ENCODE measurements at regions not wholly inside any gene's neighbourhood (a gene's known extent, or its start where the extent isn't known, plus 50 kb on each side); places are given as distances from the start of the nearest gene placed in this dataset.
"Not testable (repeated sequence)": the region's sequence is repeated elsewhere in the genome, so short reads cannot be mapped to it uniquely, and the experiment has no call there.

DNA sequence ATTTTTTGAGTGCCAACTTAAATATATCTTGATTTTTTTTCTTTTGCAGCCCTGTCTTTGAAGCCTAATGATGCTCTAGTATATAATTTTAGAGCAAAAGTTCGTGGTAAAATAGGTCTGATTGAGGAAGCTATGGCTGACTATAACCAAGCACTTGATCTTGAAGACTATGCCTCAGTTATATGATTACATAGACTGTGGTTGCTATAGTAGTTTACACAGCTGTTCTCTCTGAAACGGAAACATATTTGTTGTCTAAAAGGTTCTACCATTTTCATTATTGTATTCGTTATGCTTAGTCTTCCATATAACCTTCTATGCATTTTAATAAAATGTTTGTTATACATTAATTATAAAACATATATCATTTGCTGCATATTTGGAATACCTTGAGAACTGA lies 246.7 kb downstream of the TTC6 start:
- no peak for DNase-seq (ENCODE audit: low spot score)

- no peak for DNase-seq (ENCODE audit: low spot score)
Measured at GRCh38 chr14:37843954-37844607, 248.7 kb downstream of the TTC6 start.

DNA sequence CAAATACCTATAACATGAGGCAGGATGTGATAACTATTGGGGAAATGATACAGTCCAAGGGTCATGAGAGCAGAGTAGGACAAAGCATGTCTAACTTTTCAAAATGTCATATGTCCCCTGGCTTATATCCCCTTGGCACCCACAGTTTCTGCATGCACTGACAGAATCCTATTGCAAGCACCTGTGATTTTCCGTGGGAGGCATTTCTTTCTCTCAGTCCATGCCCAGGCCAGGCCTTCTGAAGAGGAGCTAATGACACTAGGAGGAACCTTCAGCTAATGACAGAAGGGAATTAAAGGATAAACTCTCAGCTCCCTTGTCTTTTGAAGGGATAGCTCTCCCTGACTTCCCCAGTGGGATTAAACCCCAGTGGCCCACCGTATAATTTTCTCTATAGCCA lies 249.2 kb downstream of the TTC6 start:
- no peak for DNase-seq (ENCODE audit: low spot score)

- no peak for DNase-seq (ENCODE audit: low spot score)
Measured at GRCh38 chr14:37848985-37849621, 253.7 kb downstream of the TTC6 start.

GRCh38 chr14:37851054-37851453 lies 255.6 kb downstream of the TTC6 start:
- no peak for DNase-seq (ENCODE audit: low spot score)

DNA sequence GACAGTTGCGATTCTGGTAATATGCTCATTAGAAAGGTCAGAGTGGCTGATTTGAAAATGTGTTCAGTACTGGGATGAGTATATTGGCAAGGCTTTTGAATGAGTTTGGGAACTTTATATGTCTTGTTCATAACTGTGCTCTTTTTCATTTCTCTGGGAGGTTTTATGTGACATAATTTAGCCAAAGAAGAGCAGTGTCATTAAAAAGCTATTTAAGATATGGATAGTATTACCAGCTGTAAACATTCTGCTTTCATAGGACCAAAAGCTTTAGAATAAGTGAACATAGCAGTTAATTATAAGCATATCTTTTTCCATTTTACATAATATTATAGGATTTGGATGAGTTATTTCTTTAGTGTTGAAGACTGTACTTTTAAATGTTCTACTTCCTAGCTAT lies 260.4 kb downstream of the TTC6 start:
- no peak for DNase-seq (ENCODE audit: low spot score)

DNA sequence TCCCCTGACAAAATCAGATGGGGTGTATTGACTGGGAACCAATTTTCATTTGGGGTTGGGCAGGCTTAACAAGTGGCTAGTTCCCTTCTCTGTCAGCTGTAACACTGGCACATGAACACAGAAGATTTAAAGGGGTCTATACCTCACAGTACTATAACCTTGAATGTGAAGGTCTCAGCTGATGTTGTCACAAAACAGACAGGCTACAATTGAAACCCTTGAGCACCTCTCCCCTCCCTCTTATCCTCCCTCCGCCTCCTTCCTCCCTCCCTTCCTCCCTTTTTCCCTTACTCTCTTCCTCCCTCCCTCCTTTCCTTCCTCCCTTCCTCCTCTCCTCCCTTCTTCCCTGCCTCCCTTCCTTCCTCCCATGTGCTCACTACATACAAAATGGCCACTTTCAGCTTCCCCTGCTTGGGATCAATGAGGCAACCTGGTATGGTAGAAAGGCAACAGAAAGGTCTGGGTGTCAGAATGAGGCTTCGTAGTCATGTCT lies 262.4 kb downstream of the TTC6 start:
- no peak for DNase-seq (ENCODE audit: low spot score)

DNA sequence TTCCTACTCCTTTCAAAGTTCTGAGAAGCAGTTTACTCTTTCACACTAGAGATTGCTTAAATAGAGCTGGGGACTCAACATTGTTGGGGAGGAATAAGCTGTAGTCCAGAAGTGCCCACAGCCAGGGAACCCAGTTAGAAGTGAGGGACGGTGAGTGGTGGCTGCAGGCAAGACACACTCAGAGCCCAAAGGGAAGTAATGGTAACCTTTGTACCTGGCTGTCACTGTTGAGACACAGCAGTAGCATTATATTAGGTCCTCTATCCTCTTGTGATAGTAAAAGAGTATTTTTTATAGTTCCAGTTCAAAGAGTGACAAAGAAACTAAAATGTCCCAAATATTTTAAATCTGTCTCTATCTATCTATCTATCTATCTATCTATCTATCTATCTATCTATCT lies 263.3 kb downstream of the TTC6 start:
- DNase-seq (ENCODE audit: low spot score): no peak

DNA sequence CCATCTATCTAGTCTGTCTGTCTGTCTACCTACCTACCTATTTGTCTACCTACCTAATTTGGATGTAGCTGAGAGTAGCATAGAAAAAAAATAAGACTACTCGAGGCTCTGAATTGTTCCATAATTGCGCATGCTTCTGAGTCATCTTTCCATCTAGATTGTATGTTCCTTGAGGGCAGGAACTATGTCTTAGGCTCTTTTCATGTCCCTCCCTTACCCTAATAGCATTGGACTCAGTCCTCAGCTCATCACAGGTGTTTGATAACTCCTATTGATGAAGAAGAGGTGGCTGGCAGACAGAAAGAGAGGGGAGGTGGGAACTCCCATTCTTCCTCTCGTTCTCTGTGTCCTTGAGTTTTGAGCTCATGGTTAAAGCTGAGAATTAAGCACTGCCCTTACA lies 263.7 kb downstream of the TTC6 start:
- no peak for DNase-seq (ENCODE audit: low spot score)

- DNase-seq (ENCODE audit: low spot score): no peak
Measured at GRCh38 chr14:37862263-37862662, 266.8 kb downstream of the TTC6 start.

- DNase-seq (ENCODE audit: low spot score): no peak
Measured at GRCh38 chr14:37864128-37864527, 268.7 kb downstream of the TTC6 start.

- peak; percentile 8 for DNase-seq (ENCODE audit: low spot score)
Measured at GRCh38 chr14:37864861-37865718, 269.7 kb downstream of the TTC6 start.

GRCh38 chr14:37865719-37866549 lies 270.5 kb downstream of the TTC6 start:
- no peak for DNase-seq (ENCODE audit: low spot score)

- no peak for DNase-seq (ENCODE audit: low spot score)
Measured at GRCh38 chr14:37869633-37870032, 274.2 kb downstream of the TTC6 start.

DNA sequence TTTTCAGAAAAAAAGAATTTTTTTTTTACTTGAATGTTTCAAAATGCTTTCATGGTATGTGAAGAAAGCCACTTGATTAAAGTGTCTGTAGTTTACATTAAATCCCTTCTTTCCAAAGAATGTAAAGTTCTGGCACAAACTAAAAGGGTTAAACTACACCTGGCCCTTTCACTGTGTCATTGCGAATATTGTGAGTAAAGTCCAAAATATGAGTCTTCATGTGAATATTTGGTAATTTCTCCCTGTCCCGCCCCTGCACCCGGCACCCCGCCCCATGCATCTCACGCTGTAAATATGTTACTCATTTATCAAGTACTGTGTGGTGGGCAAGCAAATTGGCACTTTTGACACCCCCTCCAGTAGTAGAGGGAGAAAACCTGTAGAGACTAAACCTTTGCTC lies 274.7 kb downstream of the TTC6 start:
- no peak for DNase-seq (ENCODE audit: low spot score)

GRCh38 chr14:37870632-37871346 lies 275.4 kb downstream of the TTC6 start:
- no peak for DNase-seq (ENCODE audit: low spot score)

DNA sequence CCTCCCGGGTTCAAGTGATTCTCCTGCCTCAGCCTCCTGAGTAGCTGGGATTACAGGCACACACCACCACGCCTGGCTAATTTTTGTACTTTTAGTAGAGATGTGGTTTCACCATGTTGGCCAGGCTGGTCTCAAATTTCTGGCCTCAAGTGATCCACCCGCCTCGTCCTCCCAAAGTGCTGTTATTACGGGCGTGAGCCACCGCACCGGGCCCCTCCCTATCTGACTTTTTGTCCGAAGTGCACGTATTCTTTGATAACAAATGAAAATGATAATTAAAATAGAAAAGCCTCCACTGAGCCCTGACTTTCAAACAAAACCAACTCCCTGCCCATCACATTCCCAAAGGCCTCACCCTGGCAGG lies 278.6 kb downstream of the TTC6 start:
- DNase-seq (ENCODE audit: low spot score): not testable (repeated sequence)

DNA sequence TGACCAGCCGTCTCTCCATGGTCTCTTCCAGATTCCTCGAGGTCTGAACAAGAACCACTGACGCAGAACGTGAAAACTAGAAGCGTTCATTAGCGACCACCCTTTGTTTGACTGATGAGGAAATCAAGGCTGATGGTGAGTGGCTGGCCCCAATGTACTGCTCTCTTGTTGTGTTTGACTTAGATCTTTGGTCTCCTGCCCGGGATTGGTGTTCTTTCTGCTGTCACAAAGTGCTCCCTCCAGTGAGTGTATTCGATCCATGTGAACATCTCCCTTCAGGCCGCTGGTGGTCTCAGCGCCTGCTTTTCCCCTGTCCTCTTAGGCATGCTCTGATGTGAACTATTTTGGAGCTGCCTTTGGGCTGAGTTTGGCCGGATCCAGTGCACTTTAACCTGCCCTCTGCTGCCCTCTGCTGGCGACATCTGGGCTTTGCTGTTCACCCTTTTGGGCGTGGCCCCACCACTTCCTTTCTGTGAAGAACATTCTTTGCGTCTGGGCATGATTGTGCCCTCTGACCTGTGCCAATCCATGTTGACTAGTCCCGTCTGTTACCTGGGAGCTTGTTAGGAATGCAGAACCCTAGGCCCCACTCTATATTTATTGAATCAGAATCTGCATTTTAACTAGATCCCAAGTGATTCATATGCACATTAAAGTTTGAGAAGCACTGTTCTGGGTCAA lies 279.1 kb downstream of the TTC6 start:
- peak; percentile 49 for DNase-seq (ENCODE audit: low spot score)

GRCh38 chr14:37888234-37888633 lies 292.8 kb downstream of the TTC6 start:
- DNase-seq (ENCODE audit: low spot score): no peak

- DNase-seq (ENCODE audit: low spot score): no peak
Measured at GRCh38 chr14:37889087-37889486, 293.7 kb downstream of the TTC6 start.

DNA sequence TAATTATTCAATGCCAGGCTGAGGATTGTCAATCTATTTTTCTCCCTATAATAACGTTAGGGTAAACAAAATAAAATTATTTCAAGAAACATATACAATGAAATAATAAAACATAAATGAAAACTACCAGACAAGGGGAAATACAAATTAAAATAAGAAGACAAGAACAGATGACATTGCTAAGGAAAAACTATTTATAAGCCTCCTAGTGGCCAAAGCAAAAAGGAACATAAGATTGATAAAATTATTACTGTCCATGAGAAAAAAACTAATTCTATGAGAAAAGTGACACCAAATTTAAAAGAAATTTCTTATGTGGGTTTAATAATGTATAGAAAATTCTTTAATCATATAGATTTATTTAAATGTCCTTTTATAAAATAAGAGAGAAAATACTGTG lies 294.7 kb downstream of the TTC6 start:
- no peak for DNase-seq (ENCODE audit: low spot score)

All from HuH-7 (cell line).